ENCODE measurements at regions not wholly inside any gene's neighbourhood (a gene's known extent, or its start where the extent isn't known, plus 50 kb on each side); places are given as distances from the start of the nearest gene placed in this dataset. TPM values are rescaled to one million over a fixed set of nuclear protein-coding genes. Genes with fewer than 3 reads are reported as not detected.

GRCh38 chr12:24025153-24025798 lies 75.8 kb upstream of the SOX5 start:
- ATAC-seq: no peak

GRCh38 chr12:24023081-24023480 lies 73.6 kb upstream of the SOX5 start:
- ATAC-seq (no peak), DNase-seq (no peak)
- intact Hi-C loops (cut with micrococcal nuclease): no loop called here

More at GRCh38 chr12:24025153-24025798, 75.8 kb upstream of the SOX5 start:
- intact Hi-C loops (cut with micrococcal nuclease): no loop called here
- no peak for DNase-seq

GRCh38 chr12:24021164-24021502 lies 71.7 kb upstream of the SOX5 start:
- ATAC-seq: no peak
- DNase-seq: no peak
- intact Hi-C loops (cut with micrococcal nuclease): no loop called here

DNA sequence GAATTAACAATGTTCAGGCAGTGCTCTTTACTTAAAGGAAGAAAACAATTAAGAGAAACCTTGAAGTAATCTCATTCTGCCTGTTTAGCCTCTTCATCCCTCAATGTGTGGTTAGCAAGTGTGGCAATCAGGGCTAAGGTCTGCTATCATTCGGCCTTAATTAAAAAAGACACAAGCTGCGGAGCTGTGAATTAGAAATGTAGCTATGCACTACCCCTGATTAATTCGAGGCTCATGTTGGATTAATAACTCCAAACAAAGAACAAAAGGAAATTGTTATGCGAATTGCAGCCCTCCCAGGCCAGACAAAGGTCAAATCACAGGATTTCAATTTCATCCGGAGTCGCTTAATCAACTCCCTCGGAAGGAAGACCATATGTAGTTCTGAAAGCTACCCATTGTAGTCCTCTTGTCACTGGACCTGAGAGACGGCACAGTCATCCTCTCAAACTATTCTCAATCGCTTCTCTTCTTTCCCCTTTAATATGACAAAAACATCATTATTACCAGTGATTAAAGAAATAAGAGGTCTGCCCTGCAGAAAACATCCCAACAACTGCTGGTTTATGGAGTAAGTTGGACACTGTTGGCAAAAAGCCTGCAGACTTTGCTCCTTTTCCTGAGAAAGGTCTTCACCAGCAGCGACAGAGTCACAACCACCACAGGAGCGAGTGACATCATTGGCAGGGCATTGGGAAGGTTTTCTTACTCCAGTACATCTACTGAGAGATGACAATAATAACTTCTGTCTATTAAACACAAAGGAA lies 71.1 kb upstream of the SOX5 start:
- ATAC-seq (no peak), DNase-seq (no peak)
- intact Hi-C loops (cut with micrococcal nuclease): no loop called here

GRCh38 chr12:24015833-24016160 lies 66.3 kb upstream of the SOX5 start:
- ATAC-seq (no peak), DNase-seq (no peak)
- intact Hi-C loops (cut with micrococcal nuclease): no loop called here

GRCh38 chr12:24014915-24015832 lies 65.7 kb upstream of the SOX5 start:
- DNase-seq: no peak
- no peak for ATAC-seq
- intact Hi-C loops (cut with micrococcal nuclease): no loop called here

- intact Hi-C loops (cut with micrococcal nuclease): no loop called here
- DNase-seq (no peak), ATAC-seq (no peak)
Measured at GRCh38 chr12:24014240-24014639, 64.8 kb upstream of the SOX5 start.

- intact Hi-C loops (cut with micrococcal nuclease): no loop called here
- ATAC-seq: no peak
- DNase-seq: no peak
Measured at GRCh38 chr12:24012528-24012927, 63.1 kb upstream of the SOX5 start.

DNA sequence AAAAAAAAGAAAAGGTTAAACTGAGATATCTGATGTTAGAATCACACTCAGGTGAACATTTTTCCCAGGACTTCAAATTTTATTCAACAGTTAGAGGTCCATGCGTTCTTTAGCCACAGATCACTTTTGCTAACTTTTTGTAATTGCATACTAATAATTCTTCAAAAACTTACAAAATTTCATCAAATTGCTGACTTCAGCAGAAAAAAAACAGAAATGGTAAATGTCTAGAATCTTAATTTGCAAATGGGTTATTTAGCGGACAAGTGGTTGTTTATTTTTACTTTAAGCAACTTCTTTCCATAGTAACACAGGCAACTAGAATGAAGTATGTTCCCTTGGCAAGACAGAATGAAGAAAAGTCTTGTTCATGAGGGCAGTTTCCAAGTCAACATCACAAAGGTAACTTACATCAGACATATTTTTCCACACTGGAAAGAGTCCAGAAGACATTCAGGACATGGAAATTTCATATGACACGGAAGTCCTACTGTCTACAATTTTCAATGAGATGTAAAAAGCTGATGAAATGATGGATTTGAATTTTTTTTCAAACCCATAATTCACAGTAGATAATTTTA lies 62.5 kb upstream of the SOX5 start:
- intact Hi-C loops (cut with micrococcal nuclease): no loop called here
- DNase-seq: no peak
- ATAC-seq: no peak

DNA sequence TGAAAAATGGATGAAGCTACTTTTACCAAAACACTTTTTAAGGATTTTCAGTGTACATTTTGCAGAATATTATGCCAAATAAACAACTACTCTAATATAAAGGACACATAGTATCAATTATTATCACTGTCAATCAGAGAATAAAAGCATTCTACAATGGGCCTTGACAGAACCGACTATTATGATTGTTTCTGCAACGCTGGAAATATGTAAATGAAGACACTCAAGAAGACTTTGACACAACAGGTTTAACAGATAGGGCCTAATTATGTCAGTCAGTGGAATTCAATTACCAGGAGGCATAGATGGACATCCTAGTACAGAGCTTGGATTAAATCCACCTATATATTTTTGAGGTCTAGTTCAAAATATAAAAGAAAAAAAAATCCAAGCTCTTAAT lies 58.7 kb upstream of the SOX5 start:
- ATAC-seq: no peak
- intact Hi-C loops (cut with micrococcal nuclease): no loop called here
- DNase-seq: no peak

Small RNAs in the stretch of these regions (microRNA-seq; reads per million reads assigned to microRNA genes)
- not detected for gene MIR920 (ENCODE audit: borderline number of aligned reads)

All from left ventricle myocardium superior (tissue), 1 donor.